PC-3 (cell line): ENCODE measurements at regions not wholly inside any gene's neighbourhood (a gene's known extent, or its start where the extent isn't known, plus 50 kb on each side); places are given as distances from the start of the nearest gene placed in this dataset.

Experiments
- ATAC-seq: fragments of 200-7000 bp; cut with Tn5 transposase; 2 replicates; pipeline ENCODE4 v1.9.1; 2020; ENCODE audit warnings: mild to moderate bottlenecking, moderate library complexity
- BruUV-seq: library from RNA; stranded (reverse); fragments of 400-500 nt; replicated peaks from 2 replicates; lab custom pipeline; 2021; lab: Mats Ljungman, UMichigan
- CTCF ChIA-PET: fragments of 300-600 bp; sonication (Branson Sonifier 250); formaldehyde crosslinking; loops from one replicate; lab custom pipeline; 2022; ENCODE audit warnings: antibody characterized with exemption; lab: Charles Lee
- POLR2A ChIA-PET: fragments of 300-600 bp; sonication (Branson Sonifier 250); formaldehyde crosslinking; loops from one replicate; lab custom pipeline; 2022; ENCODE audit warnings: antibody characterized with exemption; ENCODE audit not compliant: unreplicated experiment; lab: Charles Lee
- DNase-seq: peaks from one replicate; pipeline ENCODE4 v3.0.0-alpha.2; 2015
- H2AFZ ChIP-seq: fragments of 300-600 bp; sonication (generic); 2 replicates; pipeline ENCODE4 v1.6.0; 2016; ENCODE audit warnings: antibody characterized with exemption, low read length
- H3F3A ChIP-seq: fragments of 300-600 bp; sonication (generic); one replicate; pipeline ENCODE4 v1.6.0; 2017; ENCODE audit warnings: antibody characterized with exemption, low read length, control low read depth, mild to moderate bottlenecking; ENCODE audit not compliant: unreplicated experiment
- H3K27ac ChIP-seq: fragments of 300-600 bp; sonication (generic); 2 replicates; pipeline ENCODE4 v1.5.1; 2016; ENCODE audit warnings: mild to moderate bottlenecking, low read length
- H3K27me3 ChIP-seq: fragments of 300-600 bp; sonication (generic); 2 replicates; pipeline ENCODE4 v1.6.1; 2016; ENCODE audit warnings: low read length, mixed read lengths
- H3K36me3 ChIP-seq: fragments of 300-600 bp; sonication (generic); 2 replicates; pipeline ENCODE4 v1.6.1; 2016; ENCODE audit warnings: low read depth, mixed run types, low read length, mixed read lengths
- H3K4me1 ChIP-seq: fragments of 300-600 bp; sonication (generic); 2 replicates; pipeline ENCODE4 v1.5.1; 2016; ENCODE audit warnings: low read length; ENCODE audit not compliant: insufficient read depth
- H3K4me2 ChIP-seq: fragments of 300-600 bp; sonication (generic); 2 replicates; pipeline ENCODE4 v1.6.0; 2016; ENCODE audit warnings: low read length
- H3K4me3 ChIP-seq: fragments of 300-600 bp; sonication (generic); 2 replicates; pipeline ENCODE4 v1.5.1; 2016; ENCODE audit warnings: mild to moderate bottlenecking, low read length, mixed read lengths
- H3K79me2 ChIP-seq: fragments of 300-600 bp; sonication (generic); 2 replicates; pipeline ENCODE4 v1.6.1; 2017; ENCODE audit warnings: low read length, mixed read lengths
- H3K9ac ChIP-seq: fragments of 300-600 bp; sonication (generic); 2 replicates; pipeline ENCODE4 v1.6.0; 2016; ENCODE audit warnings: mild to moderate bottlenecking, low read length
- H3K9me2 ChIP-seq: fragments of 300-600 bp; sonication (generic); replicated peaks from 2 replicates; pipeline ENCODE4 v1.6.1; 2016; ENCODE audit warnings: mixed run types, low read length, mixed read lengths
- H3K9me3 ChIP-seq: fragments of 300-600 bp; sonication (generic); 2 replicates; pipeline ENCODE4 v1.6.1; 2016; ENCODE audit warnings: low read length, mixed read lengths
- H4K20me1 ChIP-seq: fragments of 300-600 bp; sonication (generic); 2 replicates; pipeline ENCODE4 v1.6.1; 2016; ENCODE audit warnings: low read length, mixed read lengths
- CTCF ChIP-seq: fragments of 300-600 bp; sonication (generic); conservative IDR thresholded peaks from 2 replicates; pipeline ENCODE4 v1.5.1; 2017; ENCODE audit warnings: antibody characterized with exemption, low read depth, mild to moderate bottlenecking, low read length
- EZH2 ChIP-seq: fragments of 300-600 bp; sonication (generic); IDR thresholded peaks from one replicate; pipeline ENCODE4 v1.6.1; 2017; ENCODE audit warnings: antibody characterized with exemption, mild to moderate bottlenecking, low read length; ENCODE audit not compliant: unreplicated experiment
- EZH2phosphoT487 ChIP-seq: fragments of 300-600 bp; sonication (generic); IDR thresholded peaks from 2 replicates; pipeline ENCODE4 v1.6.1; 2018; ENCODE audit warnings: mild to moderate bottlenecking, antibody characterized with exemption, low read length, borderline replicate concordance
- intact Hi-C: fragments of 100-400 bp; cut with micrococcal nuclease; formaldehyde crosslinking; loops from 2 replicates; pipeline ENCODE4 v1.9.0; 2023

GRCh38 chr10:43949351-43949750 lies 300.7 kb upstream of the ZNF32 start:
- no peak for TF ChIP-seq EZH2phosphoT487
- TF ChIP-seq CTCF, result no peak
- TF ChIP-seq EZH2, result no peak
- no peaks in the 10 kb centered on the region for H3K9me3 ChIP-seq
- no peaks in the 10 kb centered on the region for H4K20me1 ChIP-seq
- no peak overlapping the region for H3K4me2 ChIP-seq
- ChIA-PET CTCF (no interaction called here), POLR2A (no interaction called here)
- H2AFZ ChIP-seq, result no peak overlapping the region
- no peak overlapping the region for H3K27ac ChIP-seq
- H3K9ac ChIP-seq, result no peak overlapping the region
- ATAC-seq (no peak), DNase-seq (no peak)
- no TSS peak for BruUV-seq
- H3K4me1 ChIP-seq, result no peaks in the 10 kb centered on the region
- no peaks in the 10 kb centered on the region for H3K9me2 ChIP-seq
- intact Hi-C loops, result no loop called here
- no peaks in the 10 kb centered on the region; the same call in 1 of the 2 replicates for H3K27me3 ChIP-seq
- no peaks in the 10 kb centered on the region for H3K79me2 ChIP-seq
- H3K36me3 ChIP-seq, result no peaks in the 10 kb centered on the region
- no peaks in the 10 kb centered on the region for H3F3A ChIP-seq
- H3K4me3 ChIP-seq, result no peak overlapping the region

GRCh38 chr10:43946445-43946844 lies 297.8 kb upstream of the ZNF32 start:
- ChIA-PET POLR2A (no interaction called here), CTCF (no interaction called here)
- Histone ChIP-seq H3K4me1 (no peaks in the 10 kb centered on the region), H3F3A (no peaks in the 10 kb centered on the region), H3K36me3 (no peaks in the 10 kb centered on the region), H3K9me3 (no peaks in the 10 kb centered on the region), H3K4me3 (no peak overlapping the region), H3K27me3 (no peaks in the 10 kb centered on the region; the same call in 1 of the 2 replicates), H3K9ac (no peak overlapping the region), H4K20me1 (no peaks in the 10 kb centered on the region), H3K79me2 (no peaks in the 10 kb centered on the region), H3K4me2 (no peak overlapping the region), H2AFZ (no peak overlapping the region), H3K9me2 (no peaks in the 10 kb centered on the region), H3K27ac (no peak overlapping the region)
- ATAC-seq (no peak), DNase-seq (no peak)
- no TSS peak for BruUV-seq
- TF ChIP-seq EZH2phosphoT487 (no peak), CTCF (no peak), EZH2 (no peak)
- intact Hi-C loops, result no loop called here

- no peak overlapping the region for H3K27ac ChIP-seq
- no peaks in the 10 kb centered on the region for H3F3A ChIP-seq
- no peak overlapping the region for H3K4me2 ChIP-seq
- no peaks in the 10 kb centered on the region for H4K20me1 ChIP-seq
- no peak overlapping the region for H2AFZ ChIP-seq
- DNase-seq (no peak), ATAC-seq (no peak)
- ChIA-PET POLR2A (no interaction called here), CTCF (no interaction called here)
- no peaks in the 10 kb centered on the region for H3K4me1 ChIP-seq
- intact Hi-C loops, result no loop called here
- no peaks in the 10 kb centered on the region for H3K36me3 ChIP-seq
- TF ChIP-seq EZH2 (no peak), CTCF (no peak), EZH2phosphoT487 (no peak)
- no peaks in the 10 kb centered on the region for H3K9me3 ChIP-seq
- no peaks in the 10 kb centered on the region for H3K9me2 ChIP-seq
- H3K27me3 ChIP-seq, result no peaks in the 10 kb centered on the region; the same call in 1 of the 2 replicates
- BruUV-seq, result no TSS peak
- H3K9ac ChIP-seq, result no peak overlapping the region
- H3K4me3 ChIP-seq, result no peak overlapping the region
- no peaks in the 10 kb centered on the region for H3K79me2 ChIP-seq
Observed at GRCh38 chr10:43945908-43946307, 297.2 kb upstream of the ZNF32 start.
